Gastrocnemius medialis (tissue), 4 donors: ENCODE measurements at regions not wholly inside any gene's neighbourhood (a gene's known extent, or its start where the extent isn't known, plus 50 kb on each side); places are given as distances from the start of the nearest gene placed in this dataset.
A peak's percentile ranks its signal among the peaks of the same experiment; 100 is the strongest.

Source experiments
- ATAC-seq, 2 donors: fragments of 150-250 bp; one replicate each; pipeline ENCODE4 v1.9.1; 2016
- DNase-seq, 2 donors: peaks; one replicate each; pipeline ENCODE4 v3.0.0-alpha.2; 2019
- H3K27ac ChIP-seq, 4 donors: fragments of 200-600 bp; sonication (generic); 1 replicate in 1 of 4; 2 replicates in 3 of 4; pipeline ENCODE4 v1.5.1; 2016 to 2018; ENCODE audit warnings: mild to moderate bottlenecking in 2 of 4, moderate library complexity in 1 of 4
- H3K27me3 ChIP-seq, 3 donors: fragments of 200-600 bp; sonication (generic) in 2 of 3; 1 replicate in 1 of 3; 2 replicates in 2 of 3; pipeline versions ENCODE4 v1.5.1 to v1.6.0; 2016 to 2019; ENCODE audit warnings: mild to moderate bottlenecking in 1 of 3, moderate library complexity in 1 of 3
- H3K36me3 ChIP-seq, 2 donors: fragments of 200-600 bp; sonication (generic) in 1 of 2; one replicate each; pipeline ENCODE4 v1.5.1; 2017 to 2018
- H3K4me1 ChIP-seq, 2 donors: fragments of 200-600 bp; sonication (generic) in 1 of 2; one replicate each; pipeline ENCODE4 v1.5.1; 2016 to 2017; ENCODE audit warnings: mild to moderate bottlenecking in 2 of 2
- H3K4me3 ChIP-seq, 4 donors: fragments of 200-600 bp; sonication (generic) in 3 of 4; 1 replicate in 1 of 4; 2 replicates in 3 of 4; pipeline ENCODE4 v1.5.1; 2016 to 2019; ENCODE audit warnings: mild to moderate bottlenecking in 2 of 4
- H3K9me3 ChIP-seq, 3 donors: fragments of 200-600 bp; sonication (generic) in 2 of 3; 1 replicate in 1 of 3; 2 replicates in 2 of 3; pipeline ENCODE4 v1.5.1; 2016 to 2019
- POLR2A ChIP-seq, 2 donors: fragments of 450-650 bp; IDR thresholded peaks; one replicate each; pipeline ENCODE4 v1.6.1; 2017; ENCODE audit warnings: antibody characterized with exemption in 2 of 2, mild to moderate bottlenecking in 2 of 2, moderate library complexity in 2 of 2
- in situ Hi-C, 4 donors: fragments of 200-750 bp; cut with MboI; loops; one replicate each; pipeline versions ENCODE4 v1.15.0 to v1.8.0; 2017; ENCODE audit warnings: low sequenced_read_pairs in 4 of 4
- intact Hi-C: fragments of 100-400 bp; cut with DNase I; formaldehyde crosslinking; loops from one replicate; pipeline ENCODE4 v1.15.1; 2023; ENCODE audit warnings: low total_unique reads
- TF ChIP-seq, protein P1 (sequence below), 5 experiments: fragments of 450-650 bp in 3 of 5; fragments of 200-600 bp in 2 of 5; sonication (generic) in 2 of 5; IDR thresholded peaks in 4 of 5; conservative IDR thresholded peaks in 1 of 5; 1 replicate in 4 of 5; 2 replicates in 1 of 5; pipeline ENCODE4 v1.5.1; 2016 to 2019; ENCODE audit warnings: antibody characterized with exemption in 5 of 5, mild to moderate bottlenecking in 3 of 5, moderate library complexity in 3 of 5

DNA sequence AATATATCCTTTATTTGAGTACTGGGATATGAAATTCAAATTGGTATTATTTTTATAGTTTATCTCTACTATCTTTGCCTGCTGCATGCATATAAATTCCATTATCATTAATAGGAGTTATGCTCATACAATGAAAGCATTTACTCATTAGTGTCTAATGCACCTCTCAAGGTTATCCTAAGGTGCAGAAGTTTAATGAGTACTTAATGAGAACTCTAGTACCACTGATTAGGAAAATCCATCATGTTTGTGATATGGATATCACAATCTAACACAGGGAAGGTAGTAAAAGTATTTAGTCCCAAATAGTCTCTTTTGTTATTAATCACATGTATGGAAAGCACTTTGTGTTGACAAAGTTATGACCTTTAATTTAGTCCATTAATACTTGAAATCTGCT, 77.2 kb upstream of the SLC10A2 start:
- TF ChIP-seq, protein P1, sequence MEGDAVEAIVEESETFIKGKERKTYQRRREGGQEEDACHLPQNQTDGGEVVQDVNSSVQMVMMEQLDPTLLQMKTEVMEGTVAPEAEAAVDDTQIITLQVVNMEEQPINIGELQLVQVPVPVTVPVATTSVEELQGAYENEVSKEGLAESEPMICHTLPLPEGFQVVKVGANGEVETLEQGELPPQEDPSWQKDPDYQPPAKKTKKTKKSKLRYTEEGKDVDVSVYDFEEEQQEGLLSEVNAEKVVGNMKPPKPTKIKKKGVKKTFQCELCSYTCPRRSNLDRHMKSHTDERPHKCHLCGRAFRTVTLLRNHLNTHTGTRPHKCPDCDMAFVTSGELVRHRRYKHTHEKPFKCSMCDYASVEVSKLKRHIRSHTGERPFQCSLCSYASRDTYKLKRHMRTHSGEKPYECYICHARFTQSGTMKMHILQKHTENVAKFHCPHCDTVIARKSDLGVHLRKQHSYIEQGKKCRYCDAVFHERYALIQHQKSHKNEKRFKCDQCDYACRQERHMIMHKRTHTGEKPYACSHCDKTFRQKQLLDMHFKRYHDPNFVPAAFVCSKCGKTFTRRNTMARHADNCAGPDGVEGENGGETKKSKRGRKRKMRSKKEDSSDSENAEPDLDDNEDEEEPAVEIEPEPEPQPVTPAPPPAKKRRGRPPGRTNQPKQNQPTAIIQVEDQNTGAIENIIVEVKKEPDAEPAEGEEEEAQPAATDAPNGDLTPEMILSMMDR (IDR thresholded peaks at IDR 0.05 in 4 of 5, conservative IDR thresholded peaks at IDR 0.05 in 1 of 5): no peak
- no peak for TF ChIP-seq POLR2A (IDR thresholded peaks at IDR 0.05)
- H3K4me3 ChIP-seq: no peak overlapping the region
- no peaks in the 10 kb centered on the region for H3K9me3 ChIP-seq
- no peak for ATAC-seq
- H3K36me3 ChIP-seq: no peaks in the 10 kb centered on the region
- DNase-seq: no peak
- no peaks in the 10 kb centered on the region for H3K27me3 ChIP-seq
- intact Hi-C loops (no loop called here), in situ Hi-C loops (loop anchor here in 1 of 4 donors (25.0 kb wide), 1 partner anchor 231 kb away; no protein-coding TSS in a partner anchor)
- no peak overlapping the region for H3K27ac ChIP-seq
- H3K4me1 ChIP-seq: no peaks in the 10 kb centered on the region

DNA sequence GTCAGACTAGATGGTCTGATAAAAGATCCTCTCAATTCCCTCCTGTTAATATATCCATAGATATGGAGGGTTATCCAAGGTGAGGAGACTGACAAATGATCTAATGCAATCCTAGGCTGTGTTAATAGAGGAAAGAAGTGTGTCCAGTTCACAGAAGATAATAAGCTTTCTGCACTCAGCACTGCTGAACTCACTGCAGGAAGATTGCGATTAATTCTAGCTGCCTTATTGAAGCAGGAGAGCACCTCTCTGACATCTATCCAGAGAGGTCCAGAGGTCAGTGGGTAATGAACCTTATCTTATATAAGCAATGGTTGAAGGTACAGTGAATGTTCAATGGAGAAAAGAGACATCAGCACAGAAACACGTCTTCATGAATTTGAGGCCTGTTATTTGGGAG, 75.9 kb upstream of the SLC10A2 start:
- Histone ChIP-seq H3K27ac (no peak overlapping the region), H3K4me1 (no peaks in the 10 kb centered on the region), H3K9me3 (no peaks in the 10 kb centered on the region), H3K36me3 (no peaks in the 10 kb centered on the region), H3K4me3 (no peak overlapping the region), H3K27me3 (no peaks in the 10 kb centered on the region)
- in situ Hi-C loops: loop anchor here in 1 of 4 donors (25.0 kb wide), 1 partner anchor 230 kb away; no protein-coding TSS in a partner anchor
- TF ChIP-seq, protein P1 (IDR thresholded peaks at IDR 0.05 in 4 of 5, conservative IDR thresholded peaks at IDR 0.05 in 1 of 5): no peak
- TF ChIP-seq POLR2A (IDR thresholded peaks at IDR 0.05): no peak
- ATAC-seq (no peak), DNase-seq (no peak)
- intact Hi-C loops: no loop called here

DNA sequence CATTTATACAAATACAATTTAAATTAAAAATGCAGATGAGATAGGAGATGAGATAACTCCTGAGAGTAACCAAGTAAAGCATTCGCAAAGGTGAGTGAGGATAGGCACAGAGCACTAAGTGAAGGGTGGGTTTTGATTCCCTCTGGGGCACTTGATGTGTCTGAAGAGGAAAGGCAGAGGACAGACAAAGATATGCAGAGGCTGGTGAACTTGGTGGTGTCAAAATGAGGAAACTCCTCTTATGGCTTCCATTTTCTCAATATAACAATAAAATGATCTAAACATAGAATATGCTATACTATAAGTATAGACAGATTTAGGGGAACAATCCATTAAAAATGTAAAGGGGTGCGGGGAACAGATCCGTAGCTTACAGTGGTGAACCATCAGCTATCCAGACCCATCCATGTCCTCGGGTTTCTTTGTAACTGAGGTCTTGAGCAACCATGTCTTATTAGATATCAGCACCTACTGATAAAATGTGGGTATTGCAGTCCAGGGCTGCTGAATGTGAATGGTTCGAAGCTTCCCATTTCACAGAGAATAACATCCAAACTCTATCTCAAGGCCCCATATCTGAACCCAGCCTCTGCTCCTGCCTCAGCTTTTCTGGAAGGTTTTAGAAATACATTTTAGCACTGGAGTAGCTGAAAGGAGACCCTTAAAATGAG, 73.9 kb upstream of the SLC10A2 start:
- Histone ChIP-seq H3K27ac (no peak overlapping the region), H3K36me3 (no peaks in the 10 kb centered on the region), H3K9me3 (no peaks in the 10 kb centered on the region), H3K4me3 (no peak overlapping the region), H3K27me3 (no peaks in the 10 kb centered on the region), H3K4me1 (no peaks in the 10 kb centered on the region)
- TF ChIP-seq POLR2A (IDR thresholded peaks at IDR 0.05): no peak
- TF ChIP-seq, protein P1 (IDR thresholded peaks at IDR 0.05 in 4 of 5, conservative IDR thresholded peaks at IDR 0.05 in 1 of 5): peak in 2 of 5 experiments; percentile 11 to 32
- ATAC-seq: no peak
- intact Hi-C loops: no loop called here
- in situ Hi-C loops: loop anchor here in 1 of 4 donors (25.0 kb wide), 1 partner anchor 228 kb away; no protein-coding TSS in a partner anchor
- DNase-seq: no peak

DNA sequence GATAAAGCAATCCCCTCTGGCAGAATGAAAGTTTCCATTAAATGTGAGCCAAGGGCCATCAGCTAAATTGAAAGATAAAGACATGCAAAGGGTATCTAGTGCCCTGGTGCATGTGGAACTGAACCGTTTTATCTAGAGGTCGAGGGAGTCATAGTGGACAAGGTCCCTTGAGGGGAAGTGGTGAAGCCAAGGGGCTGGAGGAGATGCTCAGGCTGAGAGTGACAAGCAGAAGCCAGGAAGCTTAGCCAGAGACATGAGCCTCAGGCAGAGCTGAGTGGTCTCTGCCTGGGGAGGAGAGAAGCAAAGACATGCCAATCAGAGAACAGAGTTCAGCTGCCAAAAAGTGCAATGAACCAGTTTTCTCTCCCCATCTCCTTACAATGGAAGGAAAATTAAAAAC, 68.1 kb upstream of the SLC10A2 start:
- TF ChIP-seq, protein P1 (IDR thresholded peaks at IDR 0.05 in 4 of 5, conservative IDR thresholded peaks at IDR 0.05 in 1 of 5): no peak
- H3K4me1 ChIP-seq: no peaks in the 10 kb centered on the region
- no peaks in the 10 kb centered on the region for H3K27me3 ChIP-seq
- intact Hi-C loops: no loop called here
- H3K4me3 ChIP-seq: no peak overlapping the region
- no peak for ATAC-seq
- DNase-seq: no peak
- H3K36me3 ChIP-seq: no peaks in the 10 kb centered on the region
- no peak overlapping the region for H3K27ac ChIP-seq
- H3K9me3 ChIP-seq: no peaks in the 10 kb centered on the region
- in situ Hi-C loops: loop anchor here in 1 of 4 donors (25.0 kb wide), 1 partner anchor 222 kb away; no protein-coding TSS in a partner anchor
